GM19467 (cell line): ENCODE measurements at regions not wholly inside any gene's neighbourhood (a gene's known extent, or its start where the extent isn't known, plus 50 kb on each side); places are given as distances from the start of the nearest gene placed in this dataset.

ENCODE experiments used
- ATAC-seq: cut with Tn5 transposase; IDR thresholded peaks from one replicate; pipeline ENCODE4 v1.9.1; 2021; ENCODE audit warnings: mild to moderate bottlenecking, moderate library complexity; ENCODE audit not compliant: unreplicated experiment

- no peak for ATAC-seq
Measured at GRCh38 chr4:13059019-13059418, 425.1 kb downstream of the RAB28 start.

GRCh38 chr4:13056630-13057189 lies 427.4 kb downstream of the RAB28 start:
- ATAC-seq, result no peak

GRCh38 chr4:13054420-13054970 lies 429.6 kb downstream of the RAB28 start:
- no peak for ATAC-seq

- ATAC-seq, result no peak
Measured at GRCh38 chr4:13047591-13047990, 436.5 kb downstream of the RAB28 start.

GRCh38 chr4:13036841-13037240 lies 447.3 kb downstream of the RAB28 start:
- ATAC-seq, result no peak

- ATAC-seq, result no peak
Measured at GRCh38 chr4:13032936-13033335, 451.2 kb downstream of the RAB28 start.

GRCh38 chr4:13024147-13025105 lies 459.7 kb downstream of the RAB28 start:
- no peak for ATAC-seq

- ATAC-seq, result no peak
Measured at GRCh38 chr4:13007802-13008470, 476.2 kb downstream of the RAB28 start.

- no peak for ATAC-seq
Measured at GRCh38 chr4:12993923-12994322, 490.2 kb downstream of the RAB28 start.

- ATAC-seq, result no peak
Measured at GRCh38 chr4:12987284-12987683, 496.9 kb downstream of the RAB28 start.

GRCh38 chr4:12979797-12980196 lies 504.3 kb downstream of the RAB28 start:
- ATAC-seq, result no peak

- ATAC-seq, result no peak
Measured at GRCh38 chr4:12978310-12978709, 505.8 kb downstream of the RAB28 start.

GRCh38 chr4:12975511-12975910 lies 508.6 kb downstream of the RAB28 start:
- no peak for ATAC-seq

- no peak for ATAC-seq
Measured at GRCh38 chr4:12973522-12973921, 510.6 kb downstream of the RAB28 start.

GRCh38 chr4:12968345-12968744 lies 515.8 kb downstream of the RAB28 start:
- ATAC-seq, result no peak

GRCh38 chr4:12966726-12967125 lies 517.4 kb downstream of the RAB28 start:
- no peak for ATAC-seq

GRCh38 chr4:12965334-12965733 lies 518.8 kb downstream of the RAB28 start:
- ATAC-seq, result no peak

- no peak for ATAC-seq
Measured at GRCh38 chr4:12963912-12964311, 520.2 kb downstream of the RAB28 start.

GRCh38 chr4:12963291-12963690 lies 520.8 kb downstream of the RAB28 start:
- no peak for ATAC-seq

GRCh38 chr4:12961713-12962112 lies 522.4 kb downstream of the RAB28 start:
- ATAC-seq, result no peak

- ATAC-seq, result no peak
Measured at GRCh38 chr4:12958436-12958835, 525.7 kb downstream of the RAB28 start.
